Epithelial cell of esophagus (primary cell): ENCODE measurements at regions not wholly inside any gene's neighbourhood (a gene's known extent, or its start where the extent isn't known, plus 50 kb on each side); places are given as distances from the start of the nearest gene placed in this dataset.

Experiments
- DNase-seq: peaks from one replicate; pipeline ENCODE4 v3.0.0; 2010; ENCODE audit warnings: low read depth
- H3K4me3 ChIP-seq: 2 replicates; pipeline ENCODE4 v1.5.1; 2011; ENCODE audit warnings: mild to moderate bottlenecking, low read length, control low read depth
- TF ChIP-seq, protein P1 (sequence below): IDR thresholded peaks from 2 replicates; pipeline ENCODE4 v1.5.1; 2011; ENCODE audit warnings: low read depth, mild to moderate bottlenecking, low read length, control low read depth, inconsistent platforms; ENCODE audit not compliant: insufficient read depth; ENCODE audit errors: missing control alignments

DNA sequence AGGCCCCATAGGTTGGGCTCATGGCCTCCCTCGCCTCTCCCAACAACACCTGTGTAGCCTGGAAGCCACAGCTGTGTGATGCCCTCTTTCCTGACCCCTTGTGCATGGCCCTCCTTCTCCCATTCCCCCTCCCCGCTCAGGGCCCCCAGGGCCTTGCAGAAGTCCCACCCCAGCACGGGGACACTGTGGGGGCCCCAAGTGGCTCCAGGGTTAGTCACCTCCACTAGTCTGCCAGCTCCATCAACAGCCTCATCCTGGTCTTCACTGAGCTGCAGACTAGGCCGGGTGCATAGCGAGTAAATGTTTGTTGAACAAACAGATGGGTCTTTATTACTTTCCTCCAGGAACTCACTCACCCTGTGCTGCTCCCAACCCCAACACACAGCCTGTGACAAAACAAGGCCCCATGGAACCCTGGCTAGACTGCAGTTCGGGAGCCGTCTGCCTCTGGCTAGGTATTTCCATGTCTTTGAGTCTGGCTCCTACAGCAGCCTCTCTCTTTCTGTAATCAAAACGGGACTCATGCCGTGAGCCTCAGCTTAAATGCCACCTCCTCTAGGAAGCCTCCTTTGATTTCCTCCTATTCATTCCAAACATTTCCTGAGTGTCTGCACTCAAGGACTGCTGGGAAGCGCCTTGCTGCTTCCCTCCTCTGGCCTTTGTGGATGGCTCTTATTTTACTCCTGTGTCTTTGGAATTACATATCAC, 109.9 kb upstream of the ID2 start:
- H3K4me3 ChIP-seq = no peak overlapping the region
- no peak for DNase-seq

DNA sequence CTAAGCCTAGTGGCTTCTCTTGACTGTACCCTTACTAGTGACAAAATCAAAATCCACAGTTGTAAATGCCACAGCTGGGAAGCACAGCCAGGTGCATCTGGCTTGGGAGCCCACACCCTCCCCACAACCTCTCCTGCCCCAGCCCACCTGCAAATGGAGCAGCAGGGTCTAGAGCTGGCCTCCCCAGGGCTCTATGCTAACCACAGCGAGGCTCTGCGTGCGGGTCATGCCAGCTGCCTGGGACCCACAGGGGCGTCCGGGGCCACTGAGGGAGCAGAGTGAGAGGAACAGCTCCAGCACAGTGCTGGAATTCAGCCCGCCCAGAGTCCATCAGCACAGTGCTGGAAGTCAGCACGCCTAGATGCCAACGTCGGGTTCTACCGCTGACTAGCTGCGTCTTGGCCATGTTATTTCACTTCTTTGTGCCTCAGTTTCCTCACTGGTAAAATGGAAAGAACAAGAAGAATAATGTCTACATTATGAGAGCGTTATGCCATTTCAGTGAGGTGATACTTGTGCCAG, 109.1 kb upstream of the ID2 start:
- H3K4me3 ChIP-seq = no peak overlapping the region
- TF ChIP-seq, protein P1, sequence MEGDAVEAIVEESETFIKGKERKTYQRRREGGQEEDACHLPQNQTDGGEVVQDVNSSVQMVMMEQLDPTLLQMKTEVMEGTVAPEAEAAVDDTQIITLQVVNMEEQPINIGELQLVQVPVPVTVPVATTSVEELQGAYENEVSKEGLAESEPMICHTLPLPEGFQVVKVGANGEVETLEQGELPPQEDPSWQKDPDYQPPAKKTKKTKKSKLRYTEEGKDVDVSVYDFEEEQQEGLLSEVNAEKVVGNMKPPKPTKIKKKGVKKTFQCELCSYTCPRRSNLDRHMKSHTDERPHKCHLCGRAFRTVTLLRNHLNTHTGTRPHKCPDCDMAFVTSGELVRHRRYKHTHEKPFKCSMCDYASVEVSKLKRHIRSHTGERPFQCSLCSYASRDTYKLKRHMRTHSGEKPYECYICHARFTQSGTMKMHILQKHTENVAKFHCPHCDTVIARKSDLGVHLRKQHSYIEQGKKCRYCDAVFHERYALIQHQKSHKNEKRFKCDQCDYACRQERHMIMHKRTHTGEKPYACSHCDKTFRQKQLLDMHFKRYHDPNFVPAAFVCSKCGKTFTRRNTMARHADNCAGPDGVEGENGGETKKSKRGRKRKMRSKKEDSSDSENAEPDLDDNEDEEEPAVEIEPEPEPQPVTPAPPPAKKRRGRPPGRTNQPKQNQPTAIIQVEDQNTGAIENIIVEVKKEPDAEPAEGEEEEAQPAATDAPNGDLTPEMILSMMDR = no peak
- DNase-seq = no peak

More for the DNA sequence above, 109.9 kb upstream of the ID2 start:
- TF ChIP-seq, protein P1 = no peak

DNA sequence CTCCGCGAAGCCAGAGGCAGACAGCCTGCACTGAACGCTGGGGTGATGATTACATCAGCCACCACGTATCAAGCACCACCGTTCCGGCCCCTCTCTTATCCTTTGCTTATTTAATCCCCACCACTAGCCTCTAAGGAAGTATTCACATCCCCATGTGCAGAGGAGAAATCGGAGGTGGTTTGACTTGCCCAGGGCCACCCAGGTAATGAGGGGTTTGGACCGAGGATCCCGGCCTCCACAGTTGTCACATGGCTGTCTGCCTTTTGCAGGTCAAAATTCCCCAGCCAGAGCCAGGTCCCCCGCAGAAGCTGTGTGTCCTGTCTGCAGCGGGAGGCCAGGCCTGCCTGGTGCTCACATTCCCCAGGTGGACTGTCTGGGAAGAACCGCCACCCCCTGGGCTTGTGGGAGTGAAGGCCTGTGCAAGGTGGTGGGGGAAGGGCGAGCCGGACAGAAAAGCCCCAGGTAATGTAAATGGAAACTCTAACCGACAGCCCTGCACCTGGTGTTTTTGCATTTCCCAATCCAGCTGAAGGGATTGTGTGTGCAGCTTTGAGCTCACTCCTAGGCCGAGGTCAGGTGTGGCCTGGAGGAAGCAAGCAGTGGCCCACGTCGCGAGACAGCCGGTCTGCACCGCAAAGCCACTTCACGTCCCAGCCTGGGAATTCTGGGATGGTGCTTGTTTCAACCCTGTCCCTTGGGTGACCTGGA, 108.5 kb upstream of the ID2 start:
- no peak for DNase-seq
- no peak overlapping the region for H3K4me3 ChIP-seq
- TF ChIP-seq, protein P1 = no peak

DNA sequence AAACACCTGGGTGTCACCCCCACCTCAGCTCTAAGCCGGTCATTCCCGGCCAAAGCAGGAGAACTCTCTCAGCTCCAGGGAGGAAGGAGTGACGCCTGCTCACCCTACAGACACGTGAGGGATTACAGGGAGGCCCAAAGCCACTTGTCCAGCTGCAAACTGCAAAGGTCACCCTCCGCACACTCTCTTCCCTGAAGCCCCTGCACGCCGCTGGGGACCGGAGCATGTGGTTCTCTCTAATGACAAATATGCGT, 108.0 kb upstream of the ID2 start:
- TF ChIP-seq, protein P1 = no peak
- no peak overlapping the region for H3K4me3 ChIP-seq
- DNase-seq = no peak

DNA sequence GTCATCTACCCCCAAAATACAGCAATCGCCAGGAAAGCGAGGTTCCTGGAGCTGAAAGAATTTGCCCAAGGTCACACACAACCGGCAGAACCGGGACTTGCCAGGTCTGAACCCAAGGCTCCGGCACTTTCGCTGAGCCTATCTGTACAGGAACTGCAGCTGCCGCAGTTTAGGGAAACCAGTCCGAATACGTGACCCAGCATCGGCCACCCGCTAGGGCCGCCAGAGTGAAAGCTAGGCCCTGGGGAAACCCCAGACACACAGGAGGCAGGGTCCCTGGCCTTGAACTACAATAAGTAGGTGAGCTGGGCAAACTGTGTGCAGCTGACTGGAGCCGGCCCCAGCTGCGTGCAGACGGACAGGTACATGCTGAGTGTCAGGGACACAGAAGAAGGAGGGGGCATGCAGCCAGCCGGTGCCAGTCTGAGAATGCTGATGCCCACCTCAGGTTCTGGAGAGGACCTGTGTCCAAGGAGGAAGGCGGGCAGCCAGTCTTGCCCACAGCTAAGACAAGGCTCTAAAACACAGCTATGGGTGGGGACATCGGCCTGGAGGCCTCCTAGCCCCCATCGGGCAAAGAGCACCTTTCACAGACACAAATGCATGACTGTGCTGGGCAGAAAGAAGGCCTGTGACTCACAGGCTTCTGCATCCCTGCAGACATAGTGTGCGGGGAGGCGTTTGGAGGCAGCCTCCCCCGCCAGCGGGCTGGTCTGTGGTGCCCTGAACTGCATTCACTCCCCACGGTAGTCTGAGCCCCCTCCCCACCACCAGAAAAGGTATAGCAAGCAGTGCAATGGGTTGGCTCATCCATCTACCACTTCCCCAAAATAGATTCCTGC, 107.4 kb upstream of the ID2 start:
- no peak overlapping the region for H3K4me3 ChIP-seq
- no peak for DNase-seq
- TF ChIP-seq, protein P1 = no peak

DNA sequence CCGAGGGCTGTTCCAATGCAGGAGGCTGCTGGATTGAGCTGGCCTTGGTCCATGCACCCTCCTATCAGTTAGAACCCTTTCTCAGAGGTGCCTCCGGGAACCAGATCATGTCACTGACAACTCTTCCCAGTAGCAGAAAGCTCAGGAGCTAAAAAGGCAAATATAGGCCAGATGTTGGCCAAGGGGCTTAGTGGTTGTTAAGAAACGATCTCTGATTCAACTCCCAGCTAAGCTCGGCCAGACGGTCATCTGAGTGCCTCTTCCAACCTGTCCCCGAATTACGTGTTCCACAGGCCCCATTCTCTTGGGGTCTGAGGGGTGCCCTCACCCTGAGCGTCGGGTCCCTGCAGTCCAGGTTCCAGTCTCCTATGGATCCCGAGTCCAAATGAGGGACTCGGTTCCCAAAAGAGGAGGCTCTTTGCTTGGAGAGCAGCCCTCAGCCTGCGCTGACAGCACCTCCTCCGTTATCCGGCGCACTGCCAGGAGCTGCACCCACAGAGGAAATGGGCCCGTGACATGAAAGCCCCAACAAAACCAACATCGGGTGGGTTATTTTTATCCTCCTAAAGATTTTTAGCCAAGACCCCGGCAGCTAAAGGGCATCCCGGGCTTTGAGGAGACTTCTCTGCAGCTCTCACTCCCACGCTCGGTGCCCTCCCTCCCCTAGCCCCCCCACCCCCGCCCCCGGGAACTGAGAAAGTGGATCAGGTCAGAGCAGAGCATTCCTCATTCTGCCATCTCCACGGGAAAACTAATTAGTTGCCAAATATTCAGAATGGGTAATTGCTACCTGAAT, 106.6 kb upstream of the ID2 start:
- H3K4me3 ChIP-seq = no peak overlapping the region
- TF ChIP-seq, protein P1 = no peak
- DNase-seq = no peak
